ENCODE measurements at regions not wholly inside any gene's neighbourhood (a gene's known extent, or its start where the extent isn't known, plus 50 kb on each side); places are given as distances from the start of the nearest gene placed in this dataset.

- no peak for TF ChIP-seq CTCF (IDR thresholded peaks at IDR 0.05)
- TF ChIP-seq POLR2AphosphoS5 (IDR thresholded peaks at IDR 0.05), result no peak
- no peak for TF ChIP-seq POLR2A (IDR thresholded peaks at IDR 0.05)
Observed at GRCh38 chr4:187283201-187283955, 559.7 kb upstream of the FAT1 start.
